ENCODE measurements at regions not wholly inside any gene's neighbourhood (a gene's known extent, or its start where the extent isn't known, plus 50 kb on each side); places are given as distances from the start of the nearest gene placed in this dataset.

GRCh38 chr7:25559581-25560367, 331.5 kb upstream of the NPVF start:
- Mint-ChIP-seq H3K4me1 (no peaks in the 10 kb centered on the region), H3K27ac (no peak overlapping the region), H3K27me3 (peaks cover 10% of the 10 kb centered on the region), H3K4me3 (no peak overlapping the region), H3K36me3 (ENCODE audit: low read depth) (no peaks in the 10 kb centered on the region), H3K9me3 (peaks cover 3% of the 10 kb centered on the region)
- intact Hi-C loops (cut with micrococcal nuclease): no loop called here
- TF ChIP-seq, protein P1, sequence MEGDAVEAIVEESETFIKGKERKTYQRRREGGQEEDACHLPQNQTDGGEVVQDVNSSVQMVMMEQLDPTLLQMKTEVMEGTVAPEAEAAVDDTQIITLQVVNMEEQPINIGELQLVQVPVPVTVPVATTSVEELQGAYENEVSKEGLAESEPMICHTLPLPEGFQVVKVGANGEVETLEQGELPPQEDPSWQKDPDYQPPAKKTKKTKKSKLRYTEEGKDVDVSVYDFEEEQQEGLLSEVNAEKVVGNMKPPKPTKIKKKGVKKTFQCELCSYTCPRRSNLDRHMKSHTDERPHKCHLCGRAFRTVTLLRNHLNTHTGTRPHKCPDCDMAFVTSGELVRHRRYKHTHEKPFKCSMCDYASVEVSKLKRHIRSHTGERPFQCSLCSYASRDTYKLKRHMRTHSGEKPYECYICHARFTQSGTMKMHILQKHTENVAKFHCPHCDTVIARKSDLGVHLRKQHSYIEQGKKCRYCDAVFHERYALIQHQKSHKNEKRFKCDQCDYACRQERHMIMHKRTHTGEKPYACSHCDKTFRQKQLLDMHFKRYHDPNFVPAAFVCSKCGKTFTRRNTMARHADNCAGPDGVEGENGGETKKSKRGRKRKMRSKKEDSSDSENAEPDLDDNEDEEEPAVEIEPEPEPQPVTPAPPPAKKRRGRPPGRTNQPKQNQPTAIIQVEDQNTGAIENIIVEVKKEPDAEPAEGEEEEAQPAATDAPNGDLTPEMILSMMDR (IDR thresholded peaks at IDR 0.05): no peak
- ChIA-PET CTCF (no interaction called here), POLR2A (no interaction called here)
- ATAC-seq (ENCODE audit: low read depth): no peak
- DNase-seq: no peak

GRCh38 chr7:25562673-25563182, 334.4 kb upstream of the NPVF start:
- CTCF ChIA-PET: interaction anchor here (1.9 kb wide), 1 partner anchor 303 kb away, joined by 5 read pairs; no protein-coding TSS in a partner anchor
- intact Hi-C loops (cut with micrococcal nuclease): no loop called here
- POLR2A ChIA-PET: no interaction called here

GRCh38 chr7:25565002-25565401, 336.7 kb upstream of the NPVF start:
- H3K27ac Mint-ChIP-seq: no peak overlapping the region
- intact Hi-C loops (cut with micrococcal nuclease): no loop called here
- peaks cover 2% of the 10 kb centered on the region for H3K4me1 Mint-ChIP-seq
- ATAC-seq (ENCODE audit: low read depth) (no peak), DNase-seq (no peak)
- no peaks in the 10 kb centered on the region for H3K9me3 Mint-ChIP-seq
- no peak overlapping the region for H3K4me3 Mint-ChIP-seq
- H3K36me3 Mint-ChIP-seq (ENCODE audit: low read depth): no peaks in the 10 kb centered on the region
- POLR2A ChIA-PET: no interaction called here
- CTCF ChIA-PET: interaction anchor here (0.9 to 6.5 kb wide), 9 partner anchors 14 to 385 kb away, joined by 3 to 112 read pairs (median 3); a partner anchor contains a TSS
- TF ChIP-seq, protein P1 (IDR thresholded peaks at IDR 0.05): no peak
- H3K27me3 Mint-ChIP-seq: peaks cover 14% of the 10 kb centered on the region

More at GRCh38 chr7:25562673-25563182, 334.4 kb upstream of the NPVF start:
- no peak overlapping the region for H3K27ac Mint-ChIP-seq
- H3K4me3 Mint-ChIP-seq: no peak overlapping the region
- TF ChIP-seq, protein P1 (IDR thresholded peaks at IDR 0.05): no peak
- peaks cover 14% of the 10 kb centered on the region for H3K27me3 Mint-ChIP-seq
- DNase-seq (no peak), ATAC-seq (ENCODE audit: low read depth) (no peak)
- H3K4me1 Mint-ChIP-seq: peaks cover 2% of the 10 kb centered on the region
- no peaks in the 10 kb centered on the region for H3K36me3 Mint-ChIP-seq (ENCODE audit: low read depth)
- H3K9me3 Mint-ChIP-seq: peaks cover 3% of the 10 kb centered on the region

DNA sequence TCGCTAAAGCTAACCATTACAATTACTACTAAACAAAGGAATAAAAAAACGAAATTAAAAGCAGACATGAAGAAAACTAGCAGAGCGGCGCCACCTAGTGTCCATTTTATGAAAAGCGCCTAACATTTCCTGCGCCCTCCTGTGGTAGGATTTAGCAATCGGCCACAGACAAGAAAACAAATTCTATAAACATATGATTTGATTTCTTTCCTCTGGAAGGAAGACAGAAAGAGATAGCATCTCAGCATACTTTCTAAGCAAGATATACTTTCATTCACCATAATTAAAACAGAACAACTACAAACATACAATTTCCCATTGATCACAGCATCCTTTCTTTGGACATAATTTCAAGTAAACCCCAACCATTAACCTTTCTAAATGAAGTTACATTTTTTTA, 337.7 kb upstream of the NPVF start:
- H3K36me3 Mint-ChIP-seq (ENCODE audit: low read depth): no peaks in the 10 kb centered on the region
- H3K27me3 Mint-ChIP-seq: peaks cover 14% of the 10 kb centered on the region
- CTCF ChIA-PET: interaction anchor here (0.6 to 6.5 kb wide), 14 partner anchors 9 to 315 kb away, joined by 3 to 112 read pairs (median 4); no protein-coding TSS in a partner anchor
- peaks cover 2% of the 10 kb centered on the region for H3K4me1 Mint-ChIP-seq
- intact Hi-C loops (cut with micrococcal nuclease): loop anchor here (1.0 to 2.0 kb wide), 4 partner anchors 175 to 1595 kb away; no protein-coding TSS in a partner anchor
- TF ChIP-seq, protein P1 (IDR thresholded peaks at IDR 0.05): peak; percentile 100
- H3K27ac Mint-ChIP-seq: no peak overlapping the region
- no peaks in the 10 kb centered on the region for H3K9me3 Mint-ChIP-seq
- ATAC-seq (ENCODE audit: low read depth): peak; percentile 50
- peak; percentile 37 for DNase-seq
- POLR2A ChIA-PET: no interaction called here
- no peak overlapping the region for H3K4me3 Mint-ChIP-seq

DNA sequence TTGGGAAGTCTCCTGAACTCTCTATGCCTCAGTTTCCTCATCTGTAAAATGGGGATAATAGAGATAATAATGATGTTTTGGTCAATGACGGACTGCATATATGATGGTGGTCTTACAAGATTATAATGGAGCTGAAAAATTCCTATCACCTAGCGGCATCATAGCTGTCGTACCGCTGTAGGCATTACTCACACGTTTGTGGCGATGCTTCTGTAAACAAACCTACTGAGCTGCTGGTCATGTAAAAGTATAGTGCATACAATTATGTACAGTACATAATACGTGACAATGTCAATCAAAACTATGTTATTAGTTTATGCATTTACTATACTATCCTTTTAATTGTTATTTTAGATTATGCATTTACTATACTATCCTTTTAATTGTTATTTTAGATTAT, 339.1 kb upstream of the NPVF start:
- TF ChIP-seq, protein P1 (IDR thresholded peaks at IDR 0.05): no peak

More for the DNA sequence above, 339.1 kb upstream of the NPVF start:
- ChIA-PET POLR2A (no interaction called here), CTCF (interaction anchor here (1.1 to 6.5 kb wide), 8 partner anchors 11 to 308 kb away, joined by 3 to 112 read pairs (median 8); no protein-coding TSS in a partner anchor)
- H3K4me1 Mint-ChIP-seq: peaks cover 2% of the 10 kb centered on the region
- no peak for DNase-seq
- no peak overlapping the region for H3K27ac Mint-ChIP-seq
- ATAC-seq (ENCODE audit: low read depth): no peak
- intact Hi-C loops (cut with micrococcal nuclease): loop anchor here (2.0 kb wide), 1 partner anchor 1593 kb away; no protein-coding TSS in a partner anchor
- no peaks in the 10 kb centered on the region for H3K36me3 Mint-ChIP-seq (ENCODE audit: low read depth)
- H3K27me3 Mint-ChIP-seq: peaks cover 9% of the 10 kb centered on the region
- no peak overlapping the region for H3K4me3 Mint-ChIP-seq
- H3K9me3 Mint-ChIP-seq: no peaks in the 10 kb centered on the region
